Peyer's patch (tissue), 4 donors: ENCODE measurements at regions not wholly inside any gene's neighbourhood (a gene's known extent, or its start where the extent isn't known, plus 50 kb on each side); places are given as distances from the start of the nearest gene placed in this dataset.

ENCODE experiments used
- DNase-seq, 3 donors: peaks; one replicate each; pipeline ENCODE4 v3.0.0-alpha.2; 2017 to 2019
- H3K27ac ChIP-seq, 4 donors: fragments of 200-600 bp; sonication (generic); one replicate each; pipeline ENCODE4 v1.5.1; 2016 to 2019
- H3K27me3 ChIP-seq, 2 donors: fragments of 200-600 bp; sonication (generic); one replicate each; pipeline ENCODE4 v1.5.1; 2019
- H3K36me3 ChIP-seq, 3 donors: fragments of 200-600 bp; sonication (generic); one replicate each; pipeline ENCODE4 v1.5.1; 2016 to 2019
- H3K4me1 ChIP-seq, 4 donors: fragments of 200-600 bp; sonication (generic); one replicate each; pipeline ENCODE4 v1.5.1; 2016 to 2019
- H3K4me3 ChIP-seq, 4 donors: fragments of 200-600 bp; sonication (generic); 1 replicate in 3 of 4; 2 replicates in 1 of 4; pipeline ENCODE4 v1.5.1; 2016 to 2019; ENCODE audit warnings: mild to moderate bottlenecking in 1 of 4
- H3K9me3 ChIP-seq, 4 donors: fragments of 200-600 bp; sonication (generic); one replicate each; pipeline ENCODE4 v1.5.1; 2016 to 2019; ENCODE audit warnings: mild to moderate bottlenecking in 1 of 4
- POLR2A ChIP-seq, 2 donors: fragments of 450-650 bp; IDR thresholded peaks; one replicate each; pipeline ENCODE4 v1.5.1; 2017; ENCODE audit warnings: antibody characterized with exemption in 2 of 2, mild to moderate bottlenecking in 2 of 2, moderate library complexity in 2 of 2
- TF ChIP-seq, protein P1 (sequence below), 6 experiments: fragments of 450-650 bp in 4 of 6; fragments of 200-600 bp in 2 of 6; sonication (generic) in 1 of 6; IDR thresholded peaks; one replicate each; pipeline ENCODE4 v1.5.1; 2017 to 2019; ENCODE audit warnings: antibody characterized with exemption in 6 of 6, mild to moderate bottlenecking in 3 of 6, moderate library complexity in 1 of 6

DNA sequence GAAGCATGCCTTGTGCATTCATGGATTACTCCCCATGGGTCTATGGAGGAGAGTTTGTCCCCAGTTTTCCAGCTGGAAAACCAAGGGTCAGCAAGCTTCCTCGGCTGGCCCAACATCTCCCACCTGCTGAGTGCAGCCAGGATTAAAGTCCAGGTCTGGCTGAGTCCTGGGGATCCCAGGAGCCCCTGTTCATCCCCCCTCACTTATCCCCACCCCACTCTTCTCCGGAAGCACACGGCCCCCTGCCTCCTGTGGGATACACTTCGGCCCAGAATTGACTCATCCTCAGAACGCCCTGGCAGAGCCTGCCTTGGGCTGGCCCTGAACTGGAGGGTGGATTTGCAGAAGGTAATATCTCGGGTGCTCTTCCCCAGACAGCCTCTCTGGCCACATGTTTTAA is 276.1 kb downstream of the NPHP4 start:
- no peak overlapping the region for H3K27ac ChIP-seq
- H3K4me3 ChIP-seq = no peak overlapping the region
- DNase-seq = no peak
- H3K36me3 ChIP-seq = no peaks in the 10 kb centered on the region
- H3K27me3 ChIP-seq = no peaks in the 10 kb centered on the region
- H3K9me3 ChIP-seq = peaks cover 0 to 4% (median 0%) of the 10 kb centered on the region in 4 donors
- H3K4me1 ChIP-seq = no peaks in the 10 kb centered on the region
- no peak for TF ChIP-seq POLR2A (IDR thresholded peaks at IDR 0.05)
- TF ChIP-seq, protein P1, sequence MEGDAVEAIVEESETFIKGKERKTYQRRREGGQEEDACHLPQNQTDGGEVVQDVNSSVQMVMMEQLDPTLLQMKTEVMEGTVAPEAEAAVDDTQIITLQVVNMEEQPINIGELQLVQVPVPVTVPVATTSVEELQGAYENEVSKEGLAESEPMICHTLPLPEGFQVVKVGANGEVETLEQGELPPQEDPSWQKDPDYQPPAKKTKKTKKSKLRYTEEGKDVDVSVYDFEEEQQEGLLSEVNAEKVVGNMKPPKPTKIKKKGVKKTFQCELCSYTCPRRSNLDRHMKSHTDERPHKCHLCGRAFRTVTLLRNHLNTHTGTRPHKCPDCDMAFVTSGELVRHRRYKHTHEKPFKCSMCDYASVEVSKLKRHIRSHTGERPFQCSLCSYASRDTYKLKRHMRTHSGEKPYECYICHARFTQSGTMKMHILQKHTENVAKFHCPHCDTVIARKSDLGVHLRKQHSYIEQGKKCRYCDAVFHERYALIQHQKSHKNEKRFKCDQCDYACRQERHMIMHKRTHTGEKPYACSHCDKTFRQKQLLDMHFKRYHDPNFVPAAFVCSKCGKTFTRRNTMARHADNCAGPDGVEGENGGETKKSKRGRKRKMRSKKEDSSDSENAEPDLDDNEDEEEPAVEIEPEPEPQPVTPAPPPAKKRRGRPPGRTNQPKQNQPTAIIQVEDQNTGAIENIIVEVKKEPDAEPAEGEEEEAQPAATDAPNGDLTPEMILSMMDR (IDR thresholded peaks at IDR 0.05) = no peak

DNA sequence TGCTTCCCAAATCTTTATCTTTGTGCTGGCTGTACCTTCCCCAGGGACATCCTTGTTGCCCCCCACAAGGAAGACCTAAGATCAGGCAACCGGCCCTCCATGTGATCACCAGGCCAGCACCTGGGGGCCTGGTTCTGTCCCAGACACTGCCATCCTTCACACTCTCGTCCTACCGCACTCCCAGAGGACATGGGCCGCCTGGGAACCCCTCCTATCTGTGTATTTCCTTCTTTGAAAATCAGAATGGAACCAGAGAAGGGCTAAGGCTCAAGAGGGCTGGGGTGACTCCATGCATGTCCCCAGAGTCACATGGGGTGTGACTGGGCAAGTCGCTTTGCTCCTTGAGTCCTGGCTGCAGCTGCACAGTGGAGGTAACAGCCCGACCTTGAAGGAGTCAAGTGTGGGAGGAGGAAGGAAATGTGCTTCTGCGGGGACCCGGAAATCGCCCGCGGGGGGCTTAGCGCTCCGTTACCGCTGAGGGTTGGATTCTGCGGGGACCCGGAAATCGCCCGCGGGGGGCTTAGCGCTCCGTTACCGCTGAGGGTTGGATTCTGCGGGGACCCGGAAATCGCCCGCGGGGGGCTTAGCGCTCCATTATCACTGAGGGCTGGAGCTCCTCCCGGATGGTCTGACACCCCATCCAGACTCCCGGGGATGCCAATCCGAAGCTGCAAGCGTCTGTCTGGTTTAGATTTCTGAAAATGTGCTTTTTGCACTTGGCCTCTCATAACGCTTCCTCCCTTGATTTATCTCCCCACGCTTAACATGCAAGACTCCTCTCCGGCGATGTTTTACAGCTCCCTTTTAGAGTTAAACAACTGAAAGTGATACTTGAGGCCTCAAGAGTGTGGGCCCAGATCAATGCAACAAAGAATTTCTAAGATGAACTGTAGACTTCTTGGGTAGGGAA is 278.9 kb downstream of the NPHP4 start:
- no peak for DNase-seq
- Histone ChIP-seq H3K4me3 (no peak overlapping the region), H3K36me3 (no peaks in the 10 kb centered on the region), H3K9me3 (peaks cover 0 to 4% (median 0%) of the 10 kb centered on the region in 4 donors), H3K27ac (no peak overlapping the region), H3K4me1 (no peaks in the 10 kb centered on the region), H3K27me3 (no peaks in the 10 kb centered on the region)
- TF ChIP-seq POLR2A (IDR thresholded peaks at IDR 0.05) = no peak
- TF ChIP-seq, protein P1 (IDR thresholded peaks at IDR 0.05) = no peak

DNA sequence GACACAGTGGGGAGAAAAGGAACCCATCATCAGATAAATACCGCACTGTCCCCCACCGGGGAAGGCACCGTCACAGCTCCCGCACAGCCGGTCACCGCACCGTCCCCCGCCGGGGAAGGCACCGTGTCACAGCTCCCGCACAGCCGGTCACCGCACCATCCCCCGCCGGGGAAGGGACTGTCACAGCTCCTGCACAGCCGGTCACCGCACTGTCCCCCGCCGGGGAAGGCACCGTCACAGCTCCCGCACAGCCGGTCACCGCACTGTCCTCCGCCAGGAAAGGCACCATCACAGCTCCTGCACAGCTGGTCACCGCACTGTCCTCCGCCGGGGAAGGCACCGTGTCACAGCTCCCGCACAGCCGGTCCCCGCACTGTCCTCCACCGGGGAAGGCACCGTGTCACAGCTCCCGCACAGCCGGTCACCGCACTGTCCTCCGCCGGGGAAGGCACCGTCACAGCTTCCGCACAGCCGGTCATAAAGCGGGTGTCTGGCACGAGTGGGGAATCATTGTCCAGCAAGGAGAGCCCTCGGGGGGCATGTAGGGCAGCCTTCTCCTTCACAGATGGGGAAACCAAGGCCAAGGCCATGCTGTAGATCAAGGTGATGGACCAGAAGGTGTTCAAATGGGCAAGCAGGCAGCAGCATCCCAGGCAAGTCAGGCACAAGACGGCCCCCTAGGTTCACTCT is 280.1 kb downstream of the NPHP4 start:
- Histone ChIP-seq H3K4me1 (no peaks in the 10 kb centered on the region), H3K36me3 (no peaks in the 10 kb centered on the region), H3K9me3 (peaks cover 0 to 4% (median 0%) of the 10 kb centered on the region in 4 donors), H3K27ac (no peak overlapping the region), H3K4me3 (no peak overlapping the region), H3K27me3 (no peaks in the 10 kb centered on the region)
- peak in 1 of 3 donors; percentile 33 for DNase-seq
- TF ChIP-seq POLR2A (IDR thresholded peaks at IDR 0.05) = no peak
- TF ChIP-seq, protein P1 (IDR thresholded peaks at IDR 0.05) = no peak

DNA sequence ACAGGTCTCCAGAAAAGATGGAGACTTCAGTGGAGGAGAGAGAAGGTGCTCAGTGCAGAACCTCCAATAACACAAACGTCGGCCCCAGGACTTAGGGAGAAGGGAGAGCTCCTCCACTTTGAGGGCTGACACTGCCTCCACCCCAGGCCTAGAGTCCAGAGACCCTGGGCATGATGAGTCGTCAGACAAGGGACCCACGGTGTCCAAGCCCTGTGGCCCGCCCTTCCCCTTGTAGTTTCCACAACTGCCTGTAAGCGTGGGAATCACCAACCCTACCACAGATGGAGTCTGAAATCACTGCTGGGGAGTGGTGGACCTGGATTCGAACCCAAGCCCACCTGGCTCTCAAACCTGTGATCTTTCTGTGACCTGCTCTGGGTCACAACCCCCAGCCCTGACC is 281.1 kb downstream of the NPHP4 start:
- DNase-seq = peak in 1 of 3 donors; percentile 28
- TF ChIP-seq, protein P1 (IDR thresholded peaks at IDR 0.05) = no peak
- no peak for TF ChIP-seq POLR2A (IDR thresholded peaks at IDR 0.05)
- no peaks in the 10 kb centered on the region for H3K27me3 ChIP-seq

DNA sequence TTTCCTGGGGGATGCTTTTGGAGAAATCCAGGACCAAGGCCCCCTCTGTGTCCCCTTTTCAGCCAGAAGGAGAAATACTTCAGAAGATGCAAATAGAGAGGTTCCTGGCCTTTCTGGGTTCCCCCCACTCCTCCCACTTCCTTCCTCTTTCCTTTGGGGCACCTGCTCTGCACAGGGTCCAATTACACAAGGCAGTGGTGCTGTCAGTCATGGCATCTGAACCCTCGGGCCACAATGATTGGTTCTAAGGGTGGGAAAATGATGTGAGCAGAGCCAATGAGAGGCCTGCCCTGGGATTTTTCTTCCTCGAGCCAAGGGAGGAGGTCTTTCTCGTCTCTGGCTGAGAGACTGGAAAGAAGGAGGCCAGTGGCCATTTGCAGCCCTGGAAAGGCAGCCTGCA is 282.2 kb downstream of the NPHP4 start:
- no peaks in the 10 kb centered on the region for H3K27me3 ChIP-seq
- peak in 1 of 3 donors; percentile 19 for DNase-seq
- no peak for TF ChIP-seq POLR2A (IDR thresholded peaks at IDR 0.05)
- TF ChIP-seq, protein P1 (IDR thresholded peaks at IDR 0.05) = no peak
- H3K4me1 ChIP-seq = no peaks in the 10 kb centered on the region
- H3K9me3 ChIP-seq = no peaks in the 10 kb centered on the region
- no peak overlapping the region for H3K4me3 ChIP-seq
- no peaks in the 10 kb centered on the region for H3K36me3 ChIP-seq
- no peak overlapping the region for H3K27ac ChIP-seq

More for the DNA sequence above, 281.1 kb downstream of the NPHP4 start:
- H3K36me3 ChIP-seq = no peaks in the 10 kb centered on the region
- H3K9me3 ChIP-seq = peaks cover 0 to 4% (median 0%) of the 10 kb centered on the region in 4 donors
- no peaks in the 10 kb centered on the region for H3K4me1 ChIP-seq
- no peak overlapping the region for H3K4me3 ChIP-seq
- no peak overlapping the region for H3K27ac ChIP-seq
